Superior temporal gyrus (tissue), 1 donor: ENCODE measurements at regions not wholly inside any gene's neighbourhood (a gene's known extent, or its start where the extent isn't known, plus 50 kb on each side); places are given as distances from the start of the nearest gene placed in this dataset.
"Not testable (repeated sequence)": the region's sequence is repeated elsewhere in the genome, so short reads cannot be mapped to it uniquely, and the experiment has no call there.

Experiments
- DNase-seq: peaks from one replicate; pipeline ENCODE4 v3.0.0-alpha.2; 2016; ENCODE audit errors: extremely low spot score

GRCh38 chr7:15813448-15813847 is 127.0 kb upstream of the MEOX2 start:
- no peak for DNase-seq

GRCh38 chr7:15810383-15810782 is 123.9 kb upstream of the MEOX2 start:
- DNase-seq, result not testable (repeated sequence)

DNA sequence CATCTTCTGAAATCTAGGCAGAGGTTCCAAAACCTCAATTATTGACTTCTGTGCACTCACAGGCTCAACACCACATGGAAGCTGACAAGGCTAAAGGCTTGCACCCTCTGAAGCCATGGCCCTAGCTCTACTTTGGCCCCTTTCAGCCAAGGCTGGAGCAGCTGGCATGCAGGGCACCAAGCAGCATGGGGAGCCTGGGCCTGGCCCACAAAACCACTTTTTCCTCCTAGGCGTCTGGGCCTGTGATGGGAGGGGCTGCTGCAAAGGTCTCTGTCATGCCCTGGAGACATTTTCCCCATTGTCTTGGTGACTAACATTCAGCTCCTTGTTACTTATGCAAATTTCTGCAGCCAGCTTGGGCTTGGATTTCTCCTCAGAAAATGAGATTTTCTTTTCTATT is 123.5 kb upstream of the MEOX2 start:
- not testable (repeated sequence) for DNase-seq

DNA sequence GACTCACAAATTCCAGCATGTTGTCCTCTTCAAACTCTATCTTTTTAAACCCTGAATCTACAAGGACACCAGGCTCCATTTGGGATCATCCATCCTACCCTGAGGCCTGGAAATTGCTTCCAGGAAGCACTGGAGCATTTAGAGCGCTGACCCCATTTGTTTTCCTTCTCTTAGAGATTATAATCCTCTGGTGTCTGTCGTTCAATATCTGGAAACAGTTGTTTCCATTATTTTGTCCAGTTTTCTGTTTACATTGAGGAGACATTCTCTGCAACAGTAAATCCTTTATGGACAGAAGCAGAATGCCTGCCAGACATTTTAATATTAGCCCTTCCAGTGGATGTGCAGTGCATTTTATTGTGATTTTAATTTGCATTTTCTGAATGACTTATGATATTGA is 119.4 kb upstream of the MEOX2 start:
- DNase-seq, result no peak

GRCh38 chr7:15802425-15802824 is 115.9 kb upstream of the MEOX2 start:
- no peak for DNase-seq

DNA sequence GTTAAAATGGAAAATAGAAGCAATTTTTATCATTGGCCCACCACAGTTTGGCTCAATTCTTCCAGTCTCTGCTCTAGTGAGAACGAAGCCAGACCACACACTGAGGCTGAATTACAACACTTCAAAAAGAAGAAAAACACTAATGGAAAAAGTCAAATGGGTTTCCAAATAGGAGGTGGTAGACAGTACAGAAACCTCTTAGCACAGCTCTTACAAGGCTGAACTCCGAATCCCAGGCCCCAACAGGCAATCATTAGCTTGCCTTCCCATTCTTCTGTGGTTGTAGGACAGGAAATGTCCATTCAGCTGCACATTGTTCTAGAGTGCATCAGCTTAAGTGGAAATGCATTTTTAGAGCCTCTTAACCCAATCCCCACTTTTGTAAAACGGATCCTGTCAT is 115.1 kb upstream of the MEOX2 start:
- DNase-seq, result no peak

DNA sequence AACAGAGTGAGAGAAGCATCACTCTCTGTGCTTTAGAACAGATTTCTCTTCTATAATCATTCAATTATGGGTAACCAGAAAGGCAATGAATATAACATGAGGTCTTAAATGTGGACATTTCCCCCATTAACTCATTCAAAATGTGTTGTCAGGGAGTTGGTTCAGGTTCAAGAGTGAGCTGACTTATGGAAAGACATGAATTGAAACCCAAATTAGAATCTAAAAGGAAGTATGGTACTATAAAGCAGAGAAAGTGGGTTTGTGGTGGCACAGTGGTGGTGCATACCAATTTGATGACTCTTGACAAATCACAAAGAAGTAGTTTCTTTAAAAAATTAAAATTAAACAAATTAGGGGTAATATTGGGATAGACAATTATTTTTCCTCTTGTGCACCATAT is 114.6 kb upstream of the MEOX2 start:
- DNase-seq, result no peak

DNA sequence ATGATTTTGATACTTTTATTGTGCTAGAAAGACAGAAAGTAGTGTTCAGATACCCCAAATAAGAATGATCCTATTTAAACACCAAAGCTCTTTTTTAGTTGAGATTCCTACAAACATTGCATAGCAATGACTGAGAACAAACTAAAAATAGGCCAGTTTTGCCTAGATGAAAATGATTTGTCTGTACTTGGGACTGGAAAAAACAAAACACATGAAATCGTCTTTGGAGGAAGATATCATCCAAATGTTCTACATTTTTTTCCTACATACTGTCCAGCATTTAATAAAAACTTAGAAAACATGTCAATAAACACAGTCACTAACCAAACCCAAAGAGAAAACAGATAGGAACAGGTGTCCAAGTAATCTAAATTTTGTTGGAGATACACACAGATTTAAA is 111.6 kb upstream of the MEOX2 start:
- DNase-seq, result peak; percentile 26

- DNase-seq, result no peak
Observed at GRCh38 chr7:15795393-15795792, 108.9 kb upstream of the MEOX2 start.

DNA sequence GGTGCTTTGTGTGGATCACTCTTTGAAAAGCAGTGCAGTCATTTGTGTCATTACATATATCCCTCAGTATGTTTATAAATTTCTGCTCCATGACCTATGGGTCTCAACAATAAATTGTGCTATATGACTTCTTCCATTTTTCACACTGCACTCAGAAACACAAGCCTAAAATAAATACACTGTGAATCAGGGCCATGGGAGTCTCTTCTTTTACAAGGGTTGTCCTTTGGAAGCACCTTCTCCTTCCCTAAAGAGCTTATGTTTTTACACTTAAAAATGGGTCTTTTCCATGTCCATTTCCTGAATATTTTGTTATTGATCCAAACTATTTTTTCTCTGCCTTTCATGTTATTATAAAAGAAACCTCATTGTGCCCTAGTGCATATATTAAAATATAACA is 108.3 kb upstream of the MEOX2 start:
- DNase-seq, result no peak

GRCh38 chr7:15784694-15785030 is 98.2 kb upstream of the MEOX2 start:
- DNase-seq, result no peak

- DNase-seq, result peak; percentile 44
Observed at GRCh38 chr7:15783987-15784693, 97.7 kb upstream of the MEOX2 start.

DNA sequence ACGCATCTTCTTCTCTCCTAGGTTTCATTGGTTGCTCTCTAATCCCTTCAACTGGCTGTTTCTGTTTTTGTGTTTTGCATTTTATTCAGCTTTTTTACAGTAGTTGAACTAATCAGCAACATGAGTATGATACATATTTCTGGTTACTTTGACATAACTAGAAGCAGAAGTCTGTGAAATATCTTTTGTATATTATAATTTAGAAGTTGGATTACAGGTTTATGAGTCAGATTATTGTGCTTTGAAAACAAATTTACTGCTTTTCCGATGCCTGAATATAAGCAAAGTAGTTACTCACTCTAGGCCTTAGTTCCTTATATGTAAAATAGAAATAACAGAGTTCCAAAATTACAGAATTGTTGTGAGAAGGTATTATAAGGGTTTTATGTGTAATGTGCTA is 96.2 kb upstream of the MEOX2 start:
- DNase-seq, result no peak

GRCh38 chr7:15781944-15782343 is 95.5 kb upstream of the MEOX2 start:
- DNase-seq, result no peak

DNA sequence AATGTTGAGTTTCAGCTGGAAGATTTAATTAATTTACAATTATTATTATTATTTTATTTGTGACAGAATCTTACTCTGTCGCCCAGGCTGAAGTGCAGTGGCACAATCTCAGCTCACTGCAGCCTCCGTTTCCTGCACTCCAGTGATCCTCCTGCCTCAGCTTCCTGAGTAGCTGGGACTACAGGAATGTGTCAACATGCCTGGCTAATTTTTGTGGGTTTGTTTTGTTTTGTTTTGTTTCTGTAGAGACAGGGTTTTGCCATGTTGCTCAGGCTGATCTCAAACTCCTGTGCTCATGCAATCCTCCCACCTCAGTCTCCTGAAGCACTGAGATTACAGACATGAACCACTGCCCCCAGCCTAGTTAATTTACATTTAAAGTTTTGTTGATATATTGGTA is 93.8 kb upstream of the MEOX2 start:
- no peak for DNase-seq

DNA sequence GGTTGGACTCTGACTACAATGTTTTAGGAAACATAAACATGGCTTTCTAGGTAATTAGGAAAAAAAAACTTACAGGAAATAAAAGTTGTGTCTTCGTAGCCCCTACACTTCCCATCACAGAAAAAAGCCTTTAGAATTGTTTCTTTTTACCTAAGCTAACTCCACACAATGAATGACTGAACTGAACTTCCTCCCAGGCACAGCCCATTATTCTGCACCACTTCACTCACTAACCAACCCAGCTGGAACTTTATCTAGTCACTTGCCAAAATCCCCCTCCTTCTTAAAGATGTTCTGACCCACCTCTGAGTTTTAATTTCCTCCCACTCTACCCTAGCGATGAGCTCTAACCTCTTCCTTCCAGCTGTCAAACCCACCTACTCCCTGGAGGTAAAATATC is 91.7 kb upstream of the MEOX2 start:
- no peak for DNase-seq

GRCh38 chr7:15765753-15766152 is 79.3 kb upstream of the MEOX2 start:
- no peak for DNase-seq

DNA sequence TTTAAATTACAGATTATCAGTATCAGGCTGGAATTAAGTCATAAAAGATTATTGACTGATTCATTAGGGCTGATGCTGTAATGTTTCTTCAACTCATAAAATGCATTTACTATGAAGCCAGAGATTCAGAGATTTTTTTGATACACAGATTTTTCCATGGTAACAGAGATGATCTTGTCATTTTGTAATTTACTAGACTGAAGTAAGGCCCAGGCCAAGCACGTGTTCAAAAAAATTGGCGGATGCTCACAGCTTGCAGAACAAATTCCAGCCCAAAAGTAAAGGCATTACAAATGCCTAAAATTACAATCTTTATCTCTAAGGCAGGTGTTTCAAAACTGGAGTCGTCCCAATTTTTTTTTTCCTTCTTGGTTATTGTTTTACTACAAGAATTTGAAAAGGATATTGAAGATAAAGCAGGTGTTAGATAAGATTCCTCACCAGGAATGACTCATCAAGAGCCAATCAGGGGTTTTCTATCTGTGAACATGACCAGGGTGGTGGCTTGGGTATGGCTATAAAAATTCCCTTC is 78.4 kb upstream of the MEOX2 start:
- DNase-seq, result no peak

DNA sequence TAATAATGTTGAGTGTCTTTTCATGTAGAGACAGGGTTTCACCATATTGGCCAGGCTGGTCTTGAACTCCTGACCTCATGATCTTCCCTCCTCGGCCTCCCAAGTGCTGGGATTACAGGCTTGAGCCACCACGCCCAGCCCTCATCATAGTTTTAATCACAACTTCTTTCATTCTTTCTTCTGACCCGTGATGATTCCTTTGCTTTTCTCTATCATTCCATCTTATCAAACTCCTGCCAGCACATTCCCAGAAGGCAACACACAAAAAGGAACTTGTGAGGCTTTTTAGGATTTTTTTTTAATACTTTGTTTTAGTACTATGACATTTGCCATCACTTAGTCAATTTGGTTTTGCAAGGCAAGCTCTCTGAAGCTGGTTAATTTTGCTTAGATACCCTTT is 77.5 kb upstream of the MEOX2 start:
- DNase-seq, result no peak

DNA sequence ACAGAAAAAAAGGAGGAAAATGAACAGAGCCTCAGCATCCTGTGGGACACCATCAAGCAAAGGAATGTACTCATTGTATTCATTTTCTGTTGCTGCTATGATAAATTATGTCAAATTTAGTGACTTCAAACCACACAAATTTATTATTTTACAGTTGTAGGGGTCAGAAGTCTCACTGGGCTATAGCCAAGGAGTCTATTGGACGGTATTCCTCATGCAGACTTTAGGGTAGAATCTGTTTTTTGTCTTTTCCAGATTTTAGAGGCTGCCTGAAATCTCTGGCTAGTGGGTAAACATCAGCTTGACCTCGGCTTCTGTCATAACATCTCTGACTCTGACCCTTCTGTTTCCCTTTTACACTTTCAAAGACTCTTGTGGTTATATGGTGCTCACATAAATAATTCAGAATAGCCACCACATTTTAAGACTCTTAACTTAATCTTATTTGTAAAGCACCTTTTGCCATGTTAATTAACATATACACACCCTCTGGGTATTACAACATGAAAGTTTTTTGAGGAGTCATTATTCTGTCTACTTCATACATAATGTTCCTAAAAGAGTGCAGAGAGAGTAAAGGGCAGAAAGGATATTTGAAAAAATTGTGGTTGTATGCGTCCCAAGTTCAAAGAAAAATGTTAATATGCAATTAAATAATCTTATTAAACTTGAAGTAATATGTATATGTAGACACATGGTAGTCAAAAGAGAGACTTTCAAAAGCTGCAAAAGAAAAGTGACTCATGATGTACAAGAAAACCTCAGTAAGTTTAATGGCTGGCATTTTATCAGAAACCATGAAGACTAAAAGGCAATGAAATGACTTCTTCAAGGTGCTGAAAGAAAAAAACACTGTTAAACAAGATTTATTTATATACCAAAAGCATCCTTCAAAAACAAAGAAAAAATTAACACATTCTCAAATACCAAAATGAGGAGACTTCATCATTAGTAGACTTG is 70.8 kb upstream of the MEOX2 start:
- DNase-seq, result no peak

GRCh38 chr7:15755061-15755460 is 68.6 kb upstream of the MEOX2 start:
- no peak for DNase-seq

- no peak for DNase-seq
Observed at GRCh38 chr7:15753887-15754579, 67.5 kb upstream of the MEOX2 start.
